HG02571 (cell line): ENCODE measurements at regions not wholly inside any gene's neighbourhood (a gene's known extent, or its start where the extent isn't known, plus 50 kb on each side); places are given as distances from the start of the nearest gene placed in this dataset.

Experiments used
- ATAC-seq: cut with Tn5 transposase; IDR thresholded peaks from one replicate; pipeline ENCODE4 v1.9.1; 2021; ENCODE audit warnings: mild to moderate bottlenecking, moderate library complexity; ENCODE audit not compliant: unreplicated experiment

DNA sequence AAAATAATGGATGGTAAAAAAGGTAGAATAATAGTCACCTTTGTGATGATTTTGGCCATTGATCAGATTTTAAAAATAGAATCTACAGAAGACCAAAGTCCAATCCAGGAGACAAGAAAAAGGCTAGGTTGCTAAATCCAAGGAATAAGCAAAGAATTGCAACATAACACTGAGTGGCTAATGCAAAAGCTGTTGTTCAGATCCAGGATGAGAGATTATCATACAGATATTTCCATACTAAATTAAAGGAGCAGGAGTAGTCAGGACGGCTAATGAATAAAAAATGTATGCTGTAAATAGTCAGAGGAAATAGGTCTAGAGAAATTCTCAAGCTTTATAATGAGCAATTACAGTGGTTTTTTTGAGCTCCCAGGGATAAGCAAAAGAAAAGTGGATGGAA is 745.9 kb upstream of the ACVR2A start:
- ATAC-seq = no peak

DNA sequence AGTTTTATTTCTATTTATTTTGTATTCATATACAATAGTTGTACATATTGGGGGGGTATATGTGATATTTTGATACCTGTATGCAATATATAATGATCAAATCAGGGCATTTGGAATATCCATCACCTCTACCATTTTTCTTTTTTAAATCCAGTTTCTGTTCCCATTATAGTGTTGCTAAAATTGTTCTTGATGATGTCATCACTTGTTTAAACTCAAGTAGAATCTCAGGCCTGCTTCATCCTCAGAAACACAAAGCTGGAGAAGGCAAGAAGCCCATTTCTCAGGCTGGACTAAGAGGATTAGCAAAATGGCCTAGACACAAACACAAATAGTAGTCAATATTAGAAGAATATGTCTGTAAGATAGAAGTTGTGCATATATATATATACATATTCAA is 747.1 kb upstream of the ACVR2A start:
- no peak for ATAC-seq

DNA sequence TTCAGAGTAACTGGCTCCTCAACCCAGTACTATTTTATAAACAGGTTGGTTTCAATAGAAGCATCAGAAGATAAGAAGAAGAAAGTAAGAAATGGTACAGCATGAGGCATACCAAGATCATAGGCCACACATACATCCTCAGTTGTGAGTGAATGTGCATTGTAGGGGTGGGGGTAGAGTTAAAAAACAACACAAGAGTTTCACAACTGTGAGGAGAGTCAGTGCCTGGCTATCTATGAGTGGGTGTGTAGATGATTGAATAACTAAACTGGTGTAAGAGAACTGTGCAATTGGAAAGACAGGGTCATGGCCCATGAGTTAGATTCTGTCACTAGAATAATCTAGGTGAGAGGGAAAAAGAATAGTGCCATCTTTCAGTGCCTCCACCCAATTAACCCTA is 748.2 kb upstream of the ACVR2A start:
- no peak for ATAC-seq

DNA sequence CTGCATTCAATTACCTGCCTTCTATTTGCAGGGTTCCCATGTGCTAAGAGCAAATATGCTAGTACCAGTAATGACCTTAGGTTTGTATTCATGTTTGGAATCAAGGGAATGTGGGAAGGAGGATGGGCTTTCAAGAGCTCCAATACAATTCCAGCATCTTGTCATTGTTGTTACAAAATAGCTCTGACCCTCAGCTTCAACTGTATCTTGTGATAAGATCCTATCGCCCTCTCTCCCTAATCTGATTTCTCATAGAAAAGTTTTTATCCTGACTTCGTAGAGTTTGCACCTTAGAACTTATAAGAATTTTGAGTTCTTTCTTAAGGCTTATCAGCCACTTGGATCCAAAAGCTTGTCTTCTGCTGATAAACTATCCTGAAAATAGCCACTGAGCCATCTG is 749.5 kb upstream of the ACVR2A start:
- ATAC-seq = no peak

DNA sequence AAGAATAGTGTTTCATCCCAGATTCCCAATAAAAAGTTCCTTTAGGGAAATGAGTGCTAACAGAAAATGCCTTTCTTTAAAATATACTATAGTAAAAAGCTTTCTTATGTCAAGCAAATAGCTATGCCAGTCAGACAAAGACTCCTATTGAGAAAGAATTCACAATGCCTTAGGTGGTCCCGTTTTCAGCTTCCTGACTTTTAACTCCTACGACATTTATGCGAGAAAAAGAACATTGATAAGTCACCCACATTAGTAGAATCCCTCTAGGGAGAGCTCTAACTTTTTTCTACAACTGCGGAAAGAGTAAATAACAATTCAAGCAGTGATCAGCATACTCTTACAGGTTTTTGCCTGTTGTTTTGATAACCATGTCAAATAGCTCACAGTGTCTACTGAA is 750.8 kb upstream of the ACVR2A start:
- no peak for ATAC-seq

DNA sequence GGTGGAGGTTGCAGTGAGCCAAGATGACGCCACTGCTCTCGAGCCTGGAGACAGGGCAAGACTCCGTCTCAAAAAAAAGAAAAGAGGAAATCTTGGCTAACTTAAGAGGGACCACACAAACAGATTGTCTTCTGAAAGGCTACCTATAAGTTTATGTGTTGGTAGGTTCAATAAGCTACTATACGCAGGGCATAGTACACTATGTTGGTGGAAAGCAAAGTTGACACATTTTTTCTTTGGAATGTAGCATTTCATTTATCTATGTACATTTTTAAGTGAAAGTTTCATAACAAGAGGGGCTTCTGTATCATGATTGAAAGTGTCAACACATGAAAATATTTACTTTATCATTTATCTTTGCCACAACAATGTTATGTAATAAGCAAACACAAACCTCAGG is 752.6 kb upstream of the ACVR2A start:
- ATAC-seq = no peak

DNA sequence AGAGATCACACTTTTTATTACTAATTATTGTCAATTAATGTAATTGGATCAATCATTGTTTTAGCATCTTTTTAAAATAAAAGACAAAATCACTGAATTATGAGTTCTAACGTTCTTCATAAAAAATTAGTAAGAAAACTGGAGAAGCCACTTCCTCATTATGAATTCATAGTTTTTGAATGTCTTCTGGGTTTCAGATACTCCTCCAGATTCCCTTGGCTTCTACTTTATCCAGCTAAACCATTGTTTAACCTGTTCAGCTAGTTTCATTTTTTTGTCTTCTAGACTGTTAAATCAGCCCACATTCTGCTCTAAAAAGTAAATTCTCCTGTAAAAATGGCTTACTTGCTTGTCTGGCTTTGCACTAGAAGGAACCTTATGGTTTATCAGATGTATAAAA is 753.4 kb upstream of the ACVR2A start:
- no peak for ATAC-seq

DNA sequence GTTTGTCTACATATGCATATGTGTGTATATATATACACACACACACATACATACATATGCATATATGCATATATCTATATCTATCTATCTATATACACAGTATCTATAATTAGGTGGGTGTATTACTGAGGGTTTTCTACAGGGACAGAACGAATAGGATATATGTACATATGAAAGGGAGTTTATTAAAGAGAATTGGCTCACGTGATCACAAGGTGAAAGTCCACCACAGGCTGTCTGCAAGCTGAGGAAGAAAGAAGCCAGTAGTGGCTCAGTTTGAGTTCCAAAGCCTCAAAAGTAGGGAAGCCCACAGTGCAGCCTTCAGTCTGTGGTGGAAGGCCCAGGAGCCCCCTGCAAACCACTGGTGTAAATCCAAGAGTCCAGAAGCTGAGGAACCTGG is 756.0 kb upstream of the ACVR2A start:
- no peak for ATAC-seq

DNA sequence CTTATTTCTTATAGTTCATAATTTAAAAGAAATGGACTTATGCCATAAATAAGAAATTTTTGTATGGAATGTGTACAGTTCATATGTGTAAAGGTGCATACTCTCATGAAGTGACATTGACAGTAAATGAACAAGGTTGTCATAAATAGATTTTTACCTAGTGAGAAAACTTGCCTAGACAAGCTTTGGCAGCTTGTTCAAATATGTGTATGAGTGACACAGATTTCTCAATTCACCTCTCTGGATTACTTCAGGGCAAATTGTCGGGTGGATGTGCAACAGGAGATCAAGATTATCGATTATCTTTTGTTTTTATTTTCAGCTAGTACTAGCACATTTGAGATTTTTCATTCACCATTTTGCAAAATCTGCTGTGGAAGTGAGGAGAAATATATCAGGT is 758.1 kb upstream of the ACVR2A start:
- ATAC-seq = no peak

DNA sequence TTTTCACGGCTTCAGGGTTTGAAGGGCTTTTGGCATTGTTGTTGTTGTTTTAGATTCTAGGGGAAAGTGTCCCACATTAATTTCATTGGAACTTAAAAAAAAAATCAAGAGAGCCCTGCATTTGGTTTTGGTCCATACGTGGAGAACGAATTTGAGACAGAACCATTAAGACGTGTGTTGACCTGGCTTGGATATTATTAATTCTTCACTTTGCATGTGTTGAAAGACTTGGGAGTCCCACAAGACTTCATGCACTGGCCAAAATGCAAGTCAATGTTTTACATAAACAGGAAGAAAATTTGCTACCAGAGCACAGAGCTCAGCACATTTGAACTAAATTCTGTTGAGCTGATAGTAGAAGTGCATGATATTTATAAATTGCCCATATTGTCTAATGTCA is 761.2 kb upstream of the ACVR2A start:
- no peak for ATAC-seq

DNA sequence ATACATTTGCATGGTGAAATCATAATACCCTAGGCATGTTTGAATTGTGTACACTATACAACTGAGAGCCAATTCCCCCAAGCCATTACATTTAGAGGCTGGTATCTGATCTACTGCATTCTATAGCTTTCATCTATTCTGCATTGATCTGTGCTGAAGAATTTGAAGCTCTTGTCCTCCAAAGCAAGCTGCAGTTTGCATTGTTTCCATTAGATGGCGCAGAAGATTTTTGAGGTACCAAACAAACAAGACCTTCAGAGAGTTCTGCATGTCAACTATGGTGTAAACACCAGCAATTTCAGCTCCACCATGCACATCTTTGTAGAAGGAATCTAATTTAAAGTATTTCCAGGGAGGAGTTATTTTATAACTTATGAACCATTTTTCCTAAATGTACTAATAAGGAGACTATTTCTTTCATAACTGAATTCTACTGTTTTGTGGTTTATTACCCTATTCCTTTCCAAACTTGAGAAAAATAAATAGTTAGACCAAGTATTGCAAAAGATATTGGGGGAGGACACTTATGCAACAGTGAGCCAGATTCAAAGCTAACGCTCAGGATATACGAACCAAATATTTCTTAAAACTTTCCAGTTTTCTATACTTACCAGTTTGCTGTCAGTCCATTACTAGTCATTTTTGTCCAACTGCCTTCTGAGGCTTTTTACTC is 761.8 kb upstream of the ACVR2A start:
- peak; percentile 85 for ATAC-seq

DNA sequence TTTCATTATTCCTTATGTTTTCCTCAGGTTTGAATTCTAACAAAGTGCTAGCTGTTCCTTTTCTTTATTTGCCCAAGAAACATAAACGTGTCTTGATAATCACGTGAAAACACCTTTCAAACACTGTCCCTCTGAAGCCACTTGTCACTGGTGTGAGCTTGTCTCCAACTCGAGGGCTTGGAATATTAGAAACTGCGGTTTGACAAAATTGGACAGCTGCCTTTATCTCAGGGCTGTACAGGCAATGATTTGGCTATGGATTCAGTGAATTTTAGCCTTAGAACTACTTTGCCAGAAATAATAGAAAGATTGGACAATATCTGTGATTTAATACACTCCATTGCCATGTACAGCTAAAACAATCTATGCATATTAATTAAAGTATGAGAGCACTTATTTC is 763.0 kb upstream of the ACVR2A start:
- ATAC-seq = no peak

DNA sequence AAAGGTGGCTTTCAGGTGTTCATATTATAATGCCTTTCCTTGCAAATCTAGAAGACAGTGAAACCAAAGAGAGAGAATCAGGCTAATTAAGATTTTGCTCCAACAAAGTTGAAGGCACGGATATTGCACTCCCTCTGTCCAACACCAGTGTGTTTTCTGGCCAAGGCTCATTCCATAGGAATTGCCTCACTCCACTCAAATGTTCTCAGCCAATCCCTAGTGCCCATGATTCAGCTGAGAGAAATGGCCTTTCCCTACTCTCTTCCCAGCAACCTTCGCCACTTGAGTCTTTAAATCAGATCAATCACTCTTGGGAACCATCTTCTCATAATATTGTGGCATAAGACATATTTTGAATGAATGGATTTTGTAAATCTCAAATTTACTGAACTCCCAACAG is 768.2 kb upstream of the ACVR2A start:
- no peak for ATAC-seq

DNA sequence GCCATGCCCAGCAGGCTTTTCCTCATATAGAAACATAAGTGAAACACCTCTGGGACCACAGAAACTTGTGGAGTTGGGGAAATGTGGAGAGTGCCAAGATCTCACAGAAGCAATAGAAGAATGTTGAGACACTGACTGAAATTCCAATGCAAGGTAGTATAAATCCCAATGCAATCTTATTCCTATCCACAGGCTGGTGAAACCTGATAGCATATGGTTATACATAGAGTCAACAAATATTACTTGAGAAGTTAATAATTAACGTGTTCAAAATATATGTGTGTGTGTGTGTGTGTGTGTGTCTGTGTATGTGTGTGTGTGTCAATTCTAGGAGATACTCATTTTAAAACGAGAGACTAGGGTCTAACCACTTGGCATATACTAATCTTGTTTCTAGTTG is 776.8 kb upstream of the ACVR2A start:
- no peak for ATAC-seq

DNA sequence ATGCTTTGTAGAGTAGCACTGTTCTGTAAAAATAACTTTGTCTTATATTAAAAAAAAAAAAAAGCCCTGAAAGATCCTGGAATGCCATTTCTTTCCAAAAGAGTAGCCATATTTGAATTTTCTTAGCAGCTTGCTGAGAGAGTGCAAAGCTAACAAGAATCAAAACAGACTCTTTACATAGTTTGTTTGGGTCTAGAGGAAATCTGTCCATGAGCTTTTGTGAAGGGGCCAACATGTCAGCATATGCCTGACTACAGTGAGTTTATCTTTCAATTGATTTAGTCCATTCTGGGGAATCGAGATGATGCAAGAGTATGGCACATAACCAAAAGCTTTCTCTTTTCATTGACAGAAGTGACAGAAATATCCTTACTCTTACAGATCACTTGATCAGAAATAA is 777.7 kb upstream of the ACVR2A start:
- no peak for ATAC-seq

DNA sequence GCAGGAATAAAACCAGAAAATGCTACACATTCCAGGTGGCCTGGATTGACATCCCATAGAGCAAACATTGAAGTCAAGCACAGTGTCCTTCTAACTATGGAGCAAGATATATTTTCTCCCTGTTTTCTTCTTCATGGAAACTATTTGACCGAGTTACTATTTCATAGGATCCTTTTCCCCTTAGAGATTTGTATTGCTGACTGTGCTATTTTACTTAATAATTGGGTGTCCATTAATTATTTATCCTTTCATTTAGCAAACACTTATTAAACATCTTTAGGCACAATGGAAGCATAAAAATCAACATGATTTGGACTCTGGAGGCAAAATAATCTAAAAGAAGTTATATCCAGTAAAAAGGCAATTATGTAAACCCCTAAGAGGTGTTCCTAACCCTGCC is 782.8 kb upstream of the ACVR2A start:
- ATAC-seq = no peak

DNA sequence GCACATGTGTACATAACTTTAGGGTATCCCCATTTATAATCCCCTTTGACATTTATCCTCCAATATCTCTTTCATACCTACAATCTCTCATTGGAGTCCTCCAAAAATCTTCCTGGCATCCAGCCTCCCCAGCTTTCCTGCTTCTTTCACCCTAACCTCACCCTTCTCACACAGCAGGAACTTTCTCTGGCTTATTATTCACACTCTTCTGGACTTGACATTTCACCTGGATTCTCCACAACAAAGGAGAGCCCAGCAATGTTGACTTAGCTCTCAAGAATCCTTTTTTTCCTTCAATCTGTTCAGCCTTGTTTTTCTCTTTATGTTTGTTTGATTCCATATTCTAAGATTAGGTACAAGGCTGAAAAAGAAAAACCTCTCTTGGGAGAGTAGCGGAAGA is 783.6 kb upstream of the ACVR2A start:
- no peak for ATAC-seq

DNA sequence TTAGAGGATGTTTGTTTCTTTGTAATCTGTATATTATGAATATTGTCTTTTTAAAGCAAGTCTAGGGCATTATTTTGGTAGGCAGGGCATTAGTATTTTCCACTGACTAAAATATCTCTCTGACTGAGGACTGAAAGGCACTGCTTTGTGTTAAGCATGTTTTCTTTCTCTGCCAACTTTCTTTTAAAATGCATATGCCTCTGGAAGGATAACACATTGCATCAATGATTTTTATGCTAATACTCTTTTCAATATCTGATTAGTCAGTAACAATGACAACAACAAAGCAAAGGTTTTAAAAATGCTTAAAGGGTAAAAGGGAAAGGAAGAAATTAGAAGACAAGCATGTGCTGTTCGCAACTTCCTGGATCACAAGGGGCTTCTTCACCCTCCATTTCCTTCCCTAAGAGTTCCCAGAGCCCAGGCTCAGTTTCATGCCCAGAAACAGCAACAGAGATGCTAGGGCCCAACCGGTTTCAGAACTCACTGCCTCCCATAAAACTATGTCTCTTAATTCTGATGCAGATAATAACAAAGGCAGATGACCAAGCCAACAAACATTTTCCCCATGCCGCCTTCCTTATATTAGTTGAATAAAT is 786.8 kb upstream of the ACVR2A start:
- ATAC-seq = no peak

DNA sequence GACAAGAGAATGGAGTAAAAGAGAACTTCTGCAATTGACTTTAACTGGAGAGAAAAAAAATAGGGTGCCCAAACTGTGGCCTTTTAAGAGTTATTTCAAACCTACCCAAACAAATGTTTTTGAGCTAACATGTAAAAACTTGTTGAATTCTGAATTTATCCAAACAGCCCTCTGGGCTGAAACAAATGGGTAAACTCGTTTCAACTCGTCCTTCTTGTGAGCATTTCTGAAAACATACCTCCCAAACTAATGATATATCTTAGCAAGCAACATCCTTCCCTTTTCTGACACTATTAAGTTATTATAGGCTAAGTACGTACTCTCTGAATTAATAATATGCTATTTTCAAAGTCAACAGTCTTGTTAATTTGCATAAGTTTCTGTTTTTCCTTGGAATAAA is 793.0 kb upstream of the ACVR2A start:
- ATAC-seq = no peak

DNA sequence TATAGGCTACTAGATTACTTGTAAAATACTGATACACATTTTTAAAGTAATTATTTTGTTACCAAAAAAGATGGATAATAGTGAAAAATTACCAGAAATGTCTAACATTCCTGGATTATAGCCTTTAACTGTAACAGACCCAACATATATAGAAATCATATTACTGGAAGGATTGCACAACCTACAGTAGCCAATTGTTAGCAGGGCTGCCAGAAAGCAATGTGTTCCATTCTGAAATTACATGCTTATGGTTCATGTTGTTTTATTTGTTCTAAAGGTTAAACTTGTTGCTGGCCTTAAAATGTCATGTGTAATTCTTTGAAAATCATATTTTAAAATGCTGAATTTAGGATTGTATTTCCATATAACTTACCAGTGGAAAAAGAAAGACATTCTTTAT is 793.6 kb upstream of the ACVR2A start:
- ATAC-seq = no peak

DNA sequence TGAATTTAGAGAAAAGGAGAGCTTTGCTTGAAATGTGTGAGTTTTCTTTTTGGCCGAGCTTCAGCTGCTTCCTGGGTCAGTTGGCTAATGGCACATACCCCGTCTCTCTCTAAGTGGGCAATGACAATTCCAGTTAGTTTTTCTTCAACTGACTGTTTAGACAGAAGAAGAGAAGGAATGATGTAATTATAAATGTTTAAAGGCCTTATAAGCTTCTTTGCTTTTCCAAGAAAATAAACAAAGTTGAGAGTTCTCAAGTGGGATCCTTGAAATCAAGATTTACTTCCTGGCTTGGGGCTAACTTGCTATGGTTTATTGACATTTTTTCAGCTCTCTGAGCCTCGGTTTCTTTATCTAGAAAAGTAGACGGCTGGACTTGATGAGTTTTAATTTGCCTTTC is 794.9 kb upstream of the ACVR2A start:
- ATAC-seq = no peak

DNA sequence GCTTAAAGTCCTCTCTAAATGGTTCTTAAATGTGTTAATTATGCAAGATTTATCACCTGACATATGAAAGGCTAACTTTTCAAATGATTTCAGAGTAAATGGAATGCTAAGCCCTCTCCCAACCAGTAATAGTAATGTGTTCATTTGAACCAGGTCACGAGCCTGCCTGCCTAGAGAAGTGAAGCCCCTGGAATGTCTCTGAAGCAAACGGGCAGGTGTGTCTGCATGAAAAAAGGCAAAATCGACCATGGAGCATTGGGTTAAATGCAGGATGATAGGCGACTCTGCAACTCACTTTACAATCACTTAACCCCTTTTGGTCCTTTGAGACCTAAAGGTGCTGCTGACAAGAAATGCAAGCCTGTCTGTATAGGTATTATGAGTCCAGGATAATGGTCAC is 798.4 kb upstream of the ACVR2A start:
- ATAC-seq = no peak

DNA sequence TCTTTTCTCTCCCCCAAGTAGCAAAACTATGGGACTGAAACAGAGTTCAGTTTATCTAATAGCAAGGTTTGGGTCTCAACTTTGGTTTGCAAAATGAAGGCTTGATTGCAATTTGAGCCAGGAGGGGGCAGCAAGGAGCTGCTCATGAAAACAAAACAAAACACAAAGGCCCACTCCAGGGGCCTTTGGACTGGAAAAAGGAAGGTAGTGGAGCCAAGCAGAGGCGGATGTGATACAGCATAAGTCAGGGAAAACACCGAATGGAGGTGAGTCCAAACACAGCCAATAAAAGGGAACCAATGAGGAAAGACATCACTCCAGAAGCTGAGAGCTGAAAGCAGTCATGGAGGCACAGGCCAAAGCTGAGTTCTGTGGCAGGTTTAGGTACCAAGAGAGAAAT is 799.7 kb upstream of the ACVR2A start:
- ATAC-seq = no peak
